NCI-H526 (cell line): ENCODE measurements at regions not wholly inside any gene's neighbourhood (a gene's known extent, or its start where the extent isn't known, plus 50 kb on each side); places are given as distances from the start of the nearest gene placed in this dataset.

ENCODE experiments used
- DNase-seq, 2 experiments: peaks; one replicate each; lab custom pipeline; 2025; lab: John Stamatoyannopoulos, UW

DNA sequence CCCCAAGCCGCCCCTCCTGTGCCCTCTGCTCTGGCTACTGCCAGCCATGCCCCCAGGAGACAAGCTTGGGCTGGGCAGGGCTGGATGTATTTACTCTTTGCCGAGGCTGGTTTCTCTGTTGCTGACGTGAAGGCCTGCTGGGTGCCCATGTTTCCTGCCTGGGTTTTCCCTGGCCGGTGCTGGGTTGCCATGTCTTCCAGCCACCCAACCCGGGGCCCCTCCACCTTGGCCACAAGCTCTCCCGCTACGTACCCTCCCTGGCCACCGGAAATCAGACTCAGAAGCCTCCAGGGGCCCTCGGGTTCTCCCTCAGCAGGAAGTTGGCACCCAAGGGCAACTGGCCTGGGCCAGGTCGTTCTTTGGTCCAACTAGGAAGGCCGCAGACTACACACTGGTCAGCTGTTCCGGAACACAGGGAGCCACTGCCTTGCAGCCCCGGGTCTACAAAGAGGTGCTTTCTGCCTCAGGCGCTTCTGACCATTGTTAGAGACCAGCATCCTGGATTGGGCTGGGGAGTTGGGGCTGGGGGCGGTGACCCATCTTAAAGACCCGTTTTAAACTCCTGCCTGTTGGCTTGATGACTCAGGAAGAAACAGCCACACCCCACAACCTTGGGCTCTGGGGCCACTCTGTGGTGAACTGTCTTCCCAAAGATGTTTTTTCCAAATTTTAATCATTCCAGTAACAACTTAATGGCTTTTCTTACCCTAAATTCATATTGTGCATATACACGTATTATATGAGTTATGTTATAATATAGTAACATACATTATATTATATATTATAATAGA lies 71.2 kb upstream of the RUNX3 start:
- no peak for DNase-seq

DNA sequence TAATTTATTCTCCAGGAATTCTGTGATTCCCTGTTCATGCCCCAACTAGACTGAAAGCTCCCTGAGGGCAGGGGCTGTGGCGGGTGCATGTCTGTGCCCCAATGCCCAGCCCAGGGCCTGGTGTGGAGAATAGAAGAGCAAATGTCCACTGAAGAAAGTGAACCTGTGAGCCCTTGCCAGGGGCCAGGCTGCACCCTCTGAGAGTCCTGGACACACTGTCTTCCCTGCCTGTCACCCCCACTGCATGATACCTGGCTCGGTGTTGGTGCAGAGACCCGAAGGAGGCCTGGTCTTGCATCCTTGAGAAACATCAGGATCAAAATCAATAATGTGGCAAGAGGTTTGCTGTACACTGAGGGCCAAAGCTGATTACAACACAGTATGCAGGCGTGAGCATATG lies 69.8 kb upstream of the RUNX3 start:
- DNase-seq = no peak

DNA sequence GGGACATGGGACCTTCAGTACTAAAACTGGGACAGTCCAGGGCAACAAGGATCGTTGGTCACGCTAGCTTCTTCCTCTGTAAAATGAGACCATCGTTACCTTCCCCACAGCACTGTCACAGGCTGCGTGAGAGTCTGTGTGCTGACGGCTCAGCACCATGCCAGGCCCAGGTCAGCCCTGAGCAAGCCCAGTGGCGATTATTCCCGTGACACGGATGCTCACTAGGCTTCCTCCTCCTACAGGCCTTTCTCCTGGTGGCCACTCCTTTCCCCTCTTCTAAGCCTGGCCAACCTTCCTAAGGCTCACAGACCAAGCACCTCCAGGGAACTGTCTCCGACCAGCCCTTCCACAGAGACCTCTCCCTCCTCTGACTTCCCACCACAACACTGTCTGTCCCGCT lies 69.3 kb upstream of the RUNX3 start:
- DNase-seq = no peak

DNA sequence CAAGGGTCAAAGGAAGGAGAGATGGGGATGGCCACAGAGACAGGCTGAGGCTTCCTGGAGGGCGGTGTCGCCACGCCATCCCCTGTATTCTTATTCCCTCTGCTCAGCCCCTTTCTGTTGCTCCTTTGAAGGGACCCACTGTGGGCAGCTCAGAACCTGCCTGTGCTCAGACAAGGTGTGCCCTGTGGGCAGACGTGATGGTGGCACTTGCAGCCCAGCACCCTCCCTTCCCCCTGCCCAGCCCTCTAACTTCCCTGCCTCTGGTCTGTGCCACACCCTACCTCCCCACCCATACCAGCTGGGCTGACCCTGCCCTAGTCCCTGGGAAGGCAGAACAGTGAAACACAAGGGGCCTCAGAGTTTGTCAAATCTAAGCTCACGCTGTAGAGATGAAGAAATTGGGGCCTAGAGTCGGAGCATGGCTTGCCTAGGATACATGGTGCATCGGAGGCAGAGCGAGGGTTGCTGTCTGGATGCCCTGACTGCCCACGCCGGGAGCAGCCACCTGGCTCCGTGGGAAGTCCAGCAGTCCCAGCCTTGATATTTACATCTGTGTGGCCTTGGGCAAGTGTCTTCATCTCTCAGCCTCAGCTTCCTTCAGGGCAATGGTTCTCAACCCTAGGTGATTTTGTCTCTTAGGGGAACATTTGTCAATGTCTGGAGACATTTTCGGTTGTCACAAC lies 68.6 kb upstream of the RUNX3 start:
- DNase-seq = no peak

DNA sequence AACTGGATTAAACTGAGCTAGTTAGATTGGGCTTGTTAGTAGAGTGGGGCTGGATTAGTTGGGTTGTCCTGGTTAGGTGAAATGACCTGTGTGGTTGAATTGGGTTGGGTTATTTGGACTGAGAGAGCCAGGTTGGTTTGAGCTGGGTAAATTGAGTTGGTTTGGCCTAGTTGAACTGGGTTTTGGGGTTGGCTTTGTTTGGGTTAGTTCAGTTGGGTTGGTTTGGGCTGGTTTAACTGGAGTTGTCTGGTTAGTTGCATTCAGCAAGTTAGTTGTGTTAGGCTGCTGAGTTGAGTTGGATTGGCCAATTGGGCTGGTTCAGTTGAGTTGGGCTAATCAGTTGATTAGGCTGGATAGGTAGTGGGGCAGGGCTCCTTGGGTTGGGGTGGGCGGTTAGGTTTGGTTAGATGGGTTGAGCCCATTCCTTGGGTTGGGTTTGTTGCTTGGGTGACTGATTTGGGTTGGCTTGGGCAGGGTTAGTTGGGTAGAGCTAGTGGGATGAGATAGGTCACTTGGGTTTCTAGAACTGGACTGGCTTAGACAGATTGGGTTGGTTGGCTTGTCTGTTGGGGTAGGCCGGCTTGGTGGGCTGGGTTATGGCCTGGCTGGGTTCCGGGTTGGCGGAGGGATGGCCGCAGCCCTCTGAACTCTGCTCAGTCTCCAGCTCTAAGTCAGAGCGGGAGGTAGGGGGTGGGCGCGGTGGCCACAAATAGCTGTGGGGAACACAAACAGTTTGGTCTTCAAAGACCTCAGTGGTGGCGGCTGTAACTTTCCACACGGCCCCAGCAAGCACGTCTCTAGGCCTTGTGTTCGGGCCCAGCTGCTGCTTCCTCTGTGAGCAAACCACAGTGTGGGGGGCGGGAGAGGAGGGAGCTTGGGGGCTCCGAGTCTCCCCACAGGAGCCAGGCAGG lies 67.2 kb upstream of the RUNX3 start:
- DNase-seq = no peak

DNA sequence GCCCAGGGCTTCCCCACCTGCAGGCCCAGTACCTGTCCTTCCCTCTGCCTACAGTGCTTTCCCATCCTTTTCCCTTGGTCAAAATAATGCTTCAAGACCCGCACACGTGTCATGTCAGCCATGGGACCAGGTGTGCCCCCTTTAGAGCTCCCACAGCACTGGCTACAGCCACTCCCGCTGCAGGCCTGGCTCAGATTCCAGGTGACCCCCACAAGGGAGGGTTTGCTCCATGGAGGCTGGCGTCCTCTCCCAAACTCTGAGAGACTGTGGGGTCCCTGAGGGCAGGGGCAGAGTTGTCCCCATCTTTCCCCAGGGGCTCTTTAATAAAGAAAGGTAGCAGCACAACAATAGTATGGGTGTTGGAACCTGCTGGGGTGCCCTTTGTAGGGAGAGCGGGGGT lies 66.4 kb upstream of the RUNX3 start:
- DNase-seq = no peak

DNA sequence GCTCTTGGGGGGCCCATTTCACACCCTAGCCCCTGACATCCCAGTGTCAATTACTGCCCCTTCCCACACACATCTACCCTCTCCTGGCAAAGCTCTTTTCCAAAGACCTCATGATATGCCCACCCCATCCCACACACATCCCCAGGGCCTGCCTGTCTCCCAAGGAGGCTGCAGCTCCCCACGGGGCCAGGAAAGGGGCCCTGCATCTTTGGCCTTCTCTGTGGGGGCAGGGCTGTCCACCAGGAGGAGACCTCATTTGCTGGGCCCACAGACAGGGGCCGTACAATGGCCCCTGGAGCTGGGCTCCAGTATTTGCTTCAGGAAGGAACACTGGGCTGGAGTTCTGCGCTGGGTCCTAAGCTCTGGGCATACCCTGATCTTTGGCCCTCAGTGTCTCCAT lies 65.6 kb upstream of the RUNX3 start:
- no peak for DNase-seq

DNA sequence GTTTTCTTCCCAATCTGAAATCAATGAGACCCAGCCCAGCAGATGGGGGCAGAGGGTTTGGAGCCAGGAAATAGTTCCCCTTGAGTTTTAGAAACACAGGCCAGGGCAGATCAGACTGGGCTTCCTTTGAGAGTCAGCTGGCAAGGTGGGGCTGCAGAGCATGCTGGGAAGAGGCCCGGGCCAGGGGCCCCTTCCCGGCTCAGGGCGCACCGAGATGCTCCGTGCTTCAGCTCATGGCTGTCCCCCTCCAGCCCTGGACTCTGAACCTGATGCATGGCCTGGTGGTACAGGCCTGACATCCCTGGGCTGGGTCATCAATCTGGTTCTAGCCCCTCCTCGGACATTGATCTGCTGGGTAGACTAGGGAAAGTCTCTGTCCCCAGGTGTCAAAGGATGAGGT lies 65.1 kb upstream of the RUNX3 start:
- no peak for DNase-seq

DNA sequence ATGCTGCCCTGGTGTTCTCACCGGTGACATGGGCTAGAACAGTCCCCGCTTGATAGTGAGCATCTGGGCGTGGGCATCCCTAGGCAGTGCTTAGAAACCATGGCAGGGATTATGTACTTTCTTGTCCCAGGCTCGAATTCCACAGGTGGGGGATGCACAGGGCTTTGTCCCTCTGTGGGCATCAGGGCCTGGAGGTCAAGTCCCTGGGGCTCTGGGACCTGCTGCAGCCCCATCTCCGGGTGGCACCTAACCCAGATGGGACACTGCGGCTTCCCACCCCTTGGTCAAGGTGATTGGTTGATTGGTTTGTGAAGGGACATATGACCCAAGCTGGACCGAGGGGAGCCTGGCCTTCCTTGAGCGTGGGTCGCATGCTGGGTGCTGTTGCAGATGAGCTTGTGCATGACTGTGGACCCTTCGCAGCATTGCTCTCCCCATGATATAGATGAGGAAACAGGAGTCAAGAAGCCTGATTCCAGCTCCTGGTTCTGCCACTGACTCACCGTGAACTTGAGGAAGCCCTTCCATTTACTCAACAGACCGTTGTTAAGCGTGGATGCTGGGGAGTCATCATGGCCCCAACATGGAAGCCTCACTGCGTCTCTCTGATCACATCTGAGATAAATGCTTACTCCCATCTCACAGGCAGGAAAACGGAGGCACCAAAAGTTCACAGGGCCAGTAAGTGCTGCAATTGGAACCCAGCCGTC lies 64.0 kb upstream of the RUNX3 start:
- DNase-seq = no peak

DNA sequence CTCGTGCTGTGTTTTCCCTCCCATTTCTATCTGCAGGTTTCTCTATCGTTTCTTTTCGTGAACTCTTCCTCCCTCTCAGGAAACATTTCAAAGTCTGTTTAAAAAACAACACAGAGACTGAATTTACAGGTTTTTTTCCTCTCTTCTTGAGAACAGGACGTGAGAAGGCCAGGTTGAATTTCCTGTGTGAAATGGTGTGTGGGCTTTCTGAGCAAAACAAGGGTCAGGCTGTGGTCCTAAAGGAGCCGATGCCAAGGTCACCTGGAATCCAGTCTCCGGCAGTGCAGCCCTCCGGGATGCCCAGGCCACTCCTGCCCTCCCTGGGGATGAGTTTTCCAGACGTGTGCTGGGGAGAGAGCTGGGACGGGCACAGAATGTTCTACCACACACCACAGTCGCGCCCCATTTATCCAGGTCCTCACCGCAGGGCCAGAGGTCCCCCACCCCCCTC lies 62.7 kb upstream of the RUNX3 start:
- DNase-seq = no peak

DNA sequence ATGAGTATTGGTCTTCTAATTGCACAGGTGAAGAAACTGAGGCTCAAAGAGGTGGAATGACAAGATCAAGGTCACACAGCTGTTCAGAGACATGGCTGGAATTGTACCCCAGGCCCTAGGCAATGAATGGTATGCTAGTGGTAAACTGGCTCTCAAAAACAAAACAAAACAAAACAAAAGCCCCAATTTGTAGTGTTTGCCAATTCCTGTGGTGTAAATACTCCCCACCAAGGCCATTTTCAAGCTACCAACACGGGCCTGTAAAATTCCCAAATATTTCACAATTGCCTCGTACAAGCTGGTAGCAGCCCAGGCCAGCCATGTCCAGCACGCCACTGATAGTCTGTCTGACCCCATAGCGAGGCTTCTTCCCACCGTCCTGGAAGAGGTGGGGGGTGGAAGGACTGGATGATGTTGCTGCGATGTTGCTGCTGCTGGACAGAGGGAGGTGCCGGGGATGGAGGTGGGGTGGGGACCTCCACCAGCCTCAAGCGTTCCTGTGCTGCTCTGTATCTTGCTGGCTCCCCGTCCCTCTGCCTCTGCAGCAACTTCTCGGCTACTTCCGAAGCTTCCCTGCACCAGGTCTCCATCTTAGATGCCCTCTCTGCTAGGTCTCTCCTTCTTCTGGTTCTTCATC lies 62.2 kb upstream of the RUNX3 start:
- no peak for DNase-seq

DNA sequence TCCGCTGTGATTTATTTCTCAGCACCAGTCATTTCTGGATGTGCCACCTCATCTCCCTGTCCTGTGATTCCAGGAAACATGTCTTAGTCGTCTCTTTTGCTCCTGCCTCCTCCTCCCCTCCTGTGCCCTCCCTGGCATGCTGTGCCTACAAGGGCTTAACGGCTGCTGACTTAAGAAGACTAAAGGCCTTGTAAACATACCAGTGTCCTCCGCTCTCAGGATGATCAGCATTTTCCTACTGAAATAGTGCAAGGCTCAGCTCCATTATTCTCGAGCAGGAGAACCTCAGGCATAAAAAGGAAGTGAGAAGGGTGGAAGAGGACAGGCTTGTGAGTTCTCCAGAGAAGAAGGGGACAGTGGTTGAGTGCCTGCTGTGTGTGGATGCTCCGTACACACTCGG lies 61.6 kb upstream of the RUNX3 start:
- DNase-seq = no peak

DNA sequence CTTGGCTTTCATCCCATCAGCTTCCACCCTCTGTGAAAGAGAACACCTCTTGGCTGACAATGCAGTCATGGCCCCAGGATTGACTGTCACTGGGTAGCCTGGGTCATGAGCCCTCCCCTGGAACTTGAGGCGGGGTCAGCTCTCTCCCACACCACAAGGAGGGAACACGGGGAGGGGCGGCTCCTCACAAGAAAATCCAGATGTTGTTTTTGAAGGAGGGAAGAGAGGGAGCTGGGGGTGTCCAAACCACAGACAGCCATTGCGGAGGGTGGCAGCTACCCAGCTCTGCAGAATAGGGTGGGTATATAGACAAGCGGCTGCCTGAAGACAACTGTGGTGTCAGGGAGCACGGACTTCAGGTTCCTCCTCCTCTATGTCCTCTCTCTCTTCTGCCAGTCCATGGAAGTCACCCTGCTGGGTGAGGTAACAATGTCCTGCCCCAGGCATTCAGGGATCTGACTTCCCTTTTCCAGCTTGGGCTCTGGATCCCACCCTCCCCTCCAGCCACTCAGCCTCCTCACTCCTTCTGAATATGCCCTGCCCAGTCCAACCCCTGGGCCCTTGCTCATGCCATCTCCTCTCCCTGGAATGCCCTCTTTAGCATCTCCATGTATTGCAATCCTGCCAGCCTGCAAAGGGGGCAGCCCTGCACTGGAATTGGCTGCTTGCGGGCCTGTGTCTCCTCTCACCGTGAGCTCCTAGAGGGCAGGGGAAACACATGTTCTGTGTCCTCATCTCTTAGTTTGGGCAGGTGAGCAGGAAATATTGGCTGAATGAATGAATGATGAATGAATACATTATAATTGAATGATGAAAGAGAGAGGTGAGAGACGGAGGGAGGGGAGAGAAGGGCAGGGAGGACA lies 60.9 kb upstream of the RUNX3 start:
- no peak for DNase-seq

DNA sequence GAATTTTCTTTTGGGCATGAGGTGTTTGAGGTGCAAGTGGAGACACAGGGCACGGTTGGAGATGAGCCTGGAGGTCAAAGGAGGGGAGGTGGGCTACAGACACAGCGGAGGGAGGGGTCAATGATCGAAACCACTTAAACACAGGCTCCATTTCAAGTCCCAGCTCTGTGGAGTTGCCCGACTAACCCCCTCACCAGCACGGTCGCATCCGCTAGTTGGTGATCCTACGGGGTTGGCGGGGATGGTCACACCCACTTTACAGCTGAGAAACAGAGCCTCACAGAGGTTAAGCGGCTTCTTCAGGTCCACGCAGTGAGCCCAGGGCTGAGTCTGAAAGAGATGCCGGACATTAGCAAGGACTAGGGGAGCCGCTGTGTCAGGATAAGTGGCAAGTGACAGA lies 60.1 kb upstream of the RUNX3 start:
- no peak for DNase-seq

DNA sequence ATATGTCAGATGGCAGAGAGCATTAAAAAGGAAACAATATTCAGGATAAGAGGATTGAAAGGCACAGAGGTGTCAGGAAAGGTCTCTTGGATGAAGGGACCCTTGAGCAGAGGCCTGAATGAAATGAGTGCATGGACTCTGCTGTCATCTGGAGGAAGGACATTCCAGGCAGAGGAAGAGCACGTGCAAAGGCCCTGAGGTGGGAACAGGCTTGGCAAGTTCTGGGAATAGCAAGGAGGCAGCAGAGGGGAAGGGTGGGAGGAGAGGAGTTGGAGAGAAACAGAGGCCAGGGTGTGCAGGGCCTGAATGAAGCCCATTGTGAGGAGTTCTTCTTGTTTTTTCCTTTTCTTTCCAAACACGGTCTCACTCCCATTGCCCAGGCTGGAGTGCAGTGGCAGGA lies 59.0 kb upstream of the RUNX3 start:
- DNase-seq = no peak

DNA sequence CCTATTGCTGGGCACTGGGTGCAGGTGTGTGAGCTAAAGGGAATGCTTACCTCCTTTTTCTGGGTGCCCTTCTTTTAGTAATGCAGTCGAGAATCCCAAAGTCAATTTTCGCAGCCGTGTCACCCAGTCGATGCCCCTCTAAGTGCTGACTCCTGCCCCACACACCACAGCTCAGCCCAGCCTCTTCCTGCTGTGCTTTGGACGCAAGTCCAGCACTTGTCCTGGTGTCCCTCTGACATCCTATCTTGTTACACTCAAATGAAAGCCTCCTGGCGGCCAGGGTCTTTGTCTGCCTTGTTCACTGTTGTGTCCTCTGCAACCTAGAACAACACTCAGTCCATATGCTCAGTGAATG lies 58.5 kb upstream of the RUNX3 start:
- no peak for DNase-seq

DNA sequence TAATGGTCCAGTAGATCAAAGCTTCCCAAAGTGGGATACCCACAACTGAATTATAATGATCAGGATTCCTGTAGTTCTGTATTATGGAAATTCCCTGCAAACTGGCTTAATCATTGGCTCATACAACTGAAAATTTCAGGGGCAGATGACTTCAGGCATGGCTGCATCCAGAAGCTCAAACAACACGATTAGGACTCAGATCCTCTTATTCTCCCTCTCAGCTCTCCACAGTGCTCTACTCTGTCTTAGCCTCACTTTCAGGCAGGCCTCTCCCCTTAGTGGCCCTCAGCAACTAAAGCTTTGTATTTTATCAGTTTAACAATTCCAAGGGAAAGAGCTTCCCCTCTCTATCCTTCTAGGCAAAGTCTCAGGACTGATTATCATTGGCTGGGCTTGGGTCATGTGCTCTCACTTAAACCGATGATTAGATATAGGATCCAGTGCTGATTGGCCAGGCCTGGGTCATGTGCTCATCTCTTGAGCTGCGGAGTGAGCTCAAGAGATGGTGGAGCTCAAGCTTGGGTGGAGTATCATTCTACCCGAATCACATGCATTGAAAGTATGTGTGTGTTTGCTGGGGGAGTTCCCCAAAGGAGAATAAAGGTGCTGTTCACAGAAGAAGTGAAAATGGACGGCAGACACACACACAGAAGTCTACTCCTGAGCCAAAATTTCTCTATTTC lies 57.9 kb upstream of the RUNX3 start:
- DNase-seq = no peak

DNA sequence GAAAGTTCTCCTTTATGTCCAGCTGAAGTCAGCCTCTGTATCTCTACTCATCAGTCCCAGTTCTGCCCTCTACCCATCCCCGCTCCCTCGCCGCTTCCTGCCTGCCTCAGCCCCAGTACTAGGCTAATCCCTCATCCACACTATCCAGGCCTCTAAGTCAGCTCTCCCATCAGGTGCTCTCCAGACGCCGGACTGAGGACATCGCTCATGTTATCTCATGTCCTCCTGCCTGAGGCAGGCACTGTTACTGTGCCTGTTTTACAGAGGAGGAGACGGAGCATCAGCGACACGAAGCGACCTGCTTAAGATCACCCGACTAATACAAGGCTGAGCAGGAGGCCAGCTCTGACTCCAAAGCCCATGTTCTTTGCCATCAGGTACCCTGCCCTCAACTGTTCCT lies 57.3 kb upstream of the RUNX3 start:
- no peak for DNase-seq

DNA sequence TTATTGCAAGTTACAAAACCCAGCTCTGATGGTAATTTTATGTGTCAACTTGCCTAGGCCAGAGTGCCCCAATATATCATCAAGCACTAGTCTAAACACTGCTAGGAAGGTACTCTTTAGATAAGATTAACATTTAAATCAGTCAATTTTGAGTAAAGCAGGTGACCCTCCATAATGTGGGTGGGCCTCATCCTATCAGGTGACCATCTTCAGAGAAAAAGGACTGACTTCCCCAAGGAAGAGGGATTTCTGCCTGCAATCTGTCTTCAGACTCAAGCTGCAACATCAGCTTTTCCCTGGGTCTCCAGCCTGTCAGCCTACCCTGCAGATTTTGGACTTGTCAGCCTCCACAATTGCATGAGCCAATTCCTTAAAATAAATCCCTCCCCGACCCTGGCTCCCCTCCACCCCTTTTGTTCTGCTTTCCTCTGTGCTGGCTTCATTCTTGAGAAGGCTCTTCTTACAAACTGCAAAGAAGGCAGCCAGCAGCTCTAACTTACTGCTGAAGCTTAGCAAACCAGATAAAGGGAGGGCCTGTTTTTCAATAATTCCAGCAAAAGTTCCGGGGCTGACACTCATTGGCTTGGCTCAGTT lies 56.4 kb upstream of the RUNX3 start:
- no peak for DNase-seq

DNA sequence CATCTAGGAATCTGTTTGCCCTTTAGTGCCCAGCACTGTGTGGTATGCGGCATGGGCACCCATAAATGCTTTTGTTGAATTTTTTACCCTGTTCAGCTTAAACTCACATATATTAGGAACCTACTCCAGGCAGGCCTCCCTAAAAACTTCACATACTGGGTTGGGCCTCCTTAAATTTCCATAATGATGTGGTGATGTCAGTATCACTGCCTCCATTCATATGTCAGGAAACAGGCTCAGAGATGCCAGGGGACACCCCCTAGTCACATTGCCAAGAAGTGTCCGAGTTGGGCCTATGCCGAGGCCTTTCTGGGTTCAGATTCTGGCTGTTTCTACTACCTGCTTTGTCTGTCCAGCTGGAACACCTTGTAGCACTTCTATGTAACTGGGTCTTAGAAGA lies 55.7 kb upstream of the RUNX3 start:
- DNase-seq = no peak
